IPS DF 19.7 (cell line): ENCODE measurements at regions not wholly inside any gene's neighbourhood (a gene's known extent, or its start where the extent isn't known, plus 50 kb on each side); places are given as distances from the start of the nearest gene placed in this dataset.

Source experiments
- DNase-seq: peaks from one replicate; pipeline ENCODE4 v3.0.0-alpha.2; 2013; ENCODE audit warnings: low read depth, low spot score

DNA sequence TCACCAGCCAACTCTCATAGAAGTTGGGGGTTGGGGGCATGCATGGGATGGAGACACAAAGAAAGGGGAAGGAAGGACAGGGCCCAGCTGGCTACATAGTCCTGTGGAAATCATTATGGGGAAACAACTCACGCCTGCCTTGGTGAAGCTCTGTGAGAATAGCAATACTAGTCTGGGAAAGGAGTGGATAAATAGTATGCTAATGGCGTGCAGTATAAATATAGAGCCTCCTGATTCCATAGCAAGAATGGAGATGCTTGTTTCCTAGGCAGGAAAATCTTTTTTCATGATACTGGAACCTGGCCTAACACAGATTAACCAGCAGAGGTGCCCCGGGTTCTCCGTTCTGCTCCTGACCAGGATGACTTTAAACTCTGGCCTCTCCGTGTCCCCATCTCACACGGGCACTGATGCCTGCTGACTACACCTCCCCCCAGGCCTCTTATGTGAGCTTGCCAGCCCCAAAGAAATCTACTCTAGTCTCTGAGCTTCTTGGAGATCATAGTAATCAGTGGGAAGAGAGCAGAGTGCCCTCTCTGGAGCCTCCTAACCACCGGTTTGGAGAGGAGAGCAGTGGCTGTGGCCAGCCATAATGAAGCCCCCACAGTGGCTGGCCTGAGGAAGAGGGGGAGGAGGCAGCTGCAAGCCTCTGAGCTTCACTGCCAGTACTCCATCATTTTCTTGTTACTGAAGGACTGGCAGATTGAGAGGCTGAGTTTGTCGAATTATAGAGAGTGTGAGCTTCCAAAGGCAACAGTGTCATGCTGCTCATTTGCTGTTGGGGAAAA lies 355.0 kb upstream of the SEMA6D start:
- DNase-seq, result no peak

- DNase-seq, result no peak
Measured at GRCh38 chr15:47363653-47364052, 353.7 kb upstream of the SEMA6D start.

- DNase-seq, result no peak
Measured at GRCh38 chr15:47364230-47365141, 352.8 kb upstream of the SEMA6D start.

DNA sequence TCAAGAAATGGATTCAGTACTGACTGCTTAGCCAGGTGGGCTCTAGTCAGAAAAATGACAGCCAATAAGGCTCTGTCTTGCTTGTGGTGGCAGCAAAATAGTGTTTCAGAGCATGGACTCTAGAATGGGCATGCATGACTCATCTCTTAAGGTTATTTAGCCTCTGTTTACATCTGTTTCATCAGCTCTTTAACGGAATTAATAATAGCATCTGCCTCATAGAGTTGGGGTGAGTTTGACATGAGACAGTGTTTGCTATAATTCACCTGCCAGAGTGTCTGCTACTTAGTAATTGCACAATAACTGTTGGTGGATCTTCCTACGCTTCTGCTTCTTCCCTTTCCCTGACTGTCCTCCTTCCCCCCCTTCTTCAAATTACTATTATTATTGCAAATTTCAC lies 350.4 kb upstream of the SEMA6D start:
- no peak for DNase-seq

DNA sequence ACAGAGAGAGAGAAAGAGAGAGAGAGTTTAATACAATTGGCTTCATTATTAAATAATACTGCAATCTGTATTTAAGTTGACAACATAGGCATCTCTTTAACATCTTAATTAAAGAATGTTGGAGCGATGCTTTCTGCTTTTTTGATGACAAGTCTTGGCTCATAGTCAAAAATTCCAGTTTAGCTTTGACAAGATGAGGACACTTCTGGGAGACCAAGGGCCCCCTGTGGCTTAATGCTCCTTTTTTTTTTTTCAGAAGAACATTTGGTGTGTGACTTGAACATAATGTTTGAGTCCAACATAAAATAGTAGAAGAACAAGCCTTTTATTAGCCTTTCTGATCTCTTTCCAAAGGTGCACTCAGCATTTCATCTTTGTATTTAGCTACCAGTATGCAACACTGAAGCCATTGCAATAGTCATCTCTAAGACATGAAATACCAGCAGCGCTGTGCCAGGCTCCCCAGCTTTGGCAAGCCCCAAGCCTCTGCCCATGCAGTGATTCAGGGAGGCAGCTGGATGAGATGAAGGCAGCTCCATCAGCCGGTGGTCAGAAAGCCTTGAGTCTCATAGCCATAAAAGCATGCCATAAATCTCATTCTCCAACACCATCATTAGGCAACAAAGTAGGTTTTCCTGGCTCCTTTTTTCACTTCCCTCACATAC lies 349.4 kb upstream of the SEMA6D start:
- DNase-seq, result no peak

- no peak for DNase-seq
Measured at GRCh38 chr15:47371939-47372338, 345.4 kb upstream of the SEMA6D start.

DNA sequence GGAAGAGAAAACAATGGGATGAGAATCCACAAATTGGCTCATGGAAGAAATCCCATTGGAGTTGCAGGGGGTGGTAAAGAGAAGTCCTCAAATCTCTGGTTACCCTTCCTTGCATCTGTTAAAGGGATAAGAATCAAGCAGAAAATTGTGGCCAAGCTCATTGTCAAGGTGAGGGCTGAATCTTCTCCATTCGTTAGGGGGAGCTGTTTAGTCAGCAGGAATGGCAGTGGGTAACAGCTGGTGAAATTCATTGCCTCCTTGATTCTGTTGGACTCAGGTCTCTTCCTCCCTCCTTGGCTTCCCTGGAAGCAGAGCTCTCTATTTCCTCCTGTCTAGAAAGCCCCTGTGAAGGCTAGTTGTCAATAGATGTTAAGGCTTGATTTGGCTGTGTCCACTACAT lies 343.1 kb upstream of the SEMA6D start:
- no peak for DNase-seq

- DNase-seq, result no peak
Measured at GRCh38 chr15:47376190-47376589, 341.1 kb upstream of the SEMA6D start.

- DNase-seq, result no peak
Measured at GRCh38 chr15:47377465-47377864, 339.8 kb upstream of the SEMA6D start.

- DNase-seq, result no peak
Measured at GRCh38 chr15:47378527-47378926, 338.8 kb upstream of the SEMA6D start.

- DNase-seq, result no peak
Measured at GRCh38 chr15:47383102-47383501, 334.2 kb upstream of the SEMA6D start.

GRCh38 chr15:47383801-47384200 lies 333.5 kb upstream of the SEMA6D start:
- no peak for DNase-seq

- no peak for DNase-seq
Measured at GRCh38 chr15:47384341-47384740, 333.0 kb upstream of the SEMA6D start.

- no peak for DNase-seq
Measured at GRCh38 chr15:47384776-47385175, 332.5 kb upstream of the SEMA6D start.

- DNase-seq, result no peak
Measured at GRCh38 chr15:47386459-47386858, 330.8 kb upstream of the SEMA6D start.

DNA sequence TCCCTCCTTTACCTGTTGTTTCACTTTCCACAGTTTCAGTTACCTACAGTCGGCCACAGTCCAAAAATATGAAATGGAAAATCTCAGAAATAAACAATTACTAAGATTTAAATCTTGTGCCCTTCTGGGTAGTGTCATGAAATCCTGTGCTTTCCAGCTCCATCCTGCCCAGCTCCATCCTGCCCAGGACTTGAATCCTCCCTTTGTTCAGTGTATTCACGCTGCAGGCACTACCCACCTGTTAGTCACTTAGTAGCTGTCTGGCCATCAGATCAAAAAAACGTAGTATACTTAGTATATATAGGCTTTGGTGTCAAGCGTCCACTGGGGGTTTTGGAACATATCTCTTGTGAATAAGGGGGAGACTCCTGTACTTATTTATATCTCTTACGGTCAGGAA lies 329.0 kb upstream of the SEMA6D start:
- no peak for DNase-seq

DNA sequence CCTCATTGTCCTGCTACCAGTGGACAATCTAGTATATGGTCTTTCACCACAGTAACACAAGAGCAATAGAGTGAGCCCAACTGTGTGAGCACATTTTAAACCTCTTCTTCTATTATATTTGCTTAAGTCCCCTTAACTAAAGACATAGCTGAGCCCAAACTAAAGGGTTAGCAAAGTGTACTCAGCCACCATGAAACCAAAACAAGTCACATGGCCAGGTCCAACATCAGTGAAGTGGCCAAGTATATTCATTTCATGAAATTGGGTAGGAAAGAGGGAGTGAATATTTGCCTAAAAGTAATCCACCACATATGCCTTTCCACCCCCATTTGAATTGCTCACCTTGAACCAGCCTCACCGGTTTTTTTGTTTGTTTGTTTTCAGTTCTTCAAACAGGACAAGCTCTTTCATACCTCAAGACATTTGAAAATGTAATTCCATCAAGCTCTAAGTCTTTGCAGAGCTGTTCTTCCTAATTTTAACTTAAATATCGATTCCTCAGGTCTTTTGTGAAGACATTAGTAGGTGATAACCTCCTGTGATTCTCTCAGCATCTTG lies 327.0 kb upstream of the SEMA6D start:
- DNase-seq, result no peak

DNA sequence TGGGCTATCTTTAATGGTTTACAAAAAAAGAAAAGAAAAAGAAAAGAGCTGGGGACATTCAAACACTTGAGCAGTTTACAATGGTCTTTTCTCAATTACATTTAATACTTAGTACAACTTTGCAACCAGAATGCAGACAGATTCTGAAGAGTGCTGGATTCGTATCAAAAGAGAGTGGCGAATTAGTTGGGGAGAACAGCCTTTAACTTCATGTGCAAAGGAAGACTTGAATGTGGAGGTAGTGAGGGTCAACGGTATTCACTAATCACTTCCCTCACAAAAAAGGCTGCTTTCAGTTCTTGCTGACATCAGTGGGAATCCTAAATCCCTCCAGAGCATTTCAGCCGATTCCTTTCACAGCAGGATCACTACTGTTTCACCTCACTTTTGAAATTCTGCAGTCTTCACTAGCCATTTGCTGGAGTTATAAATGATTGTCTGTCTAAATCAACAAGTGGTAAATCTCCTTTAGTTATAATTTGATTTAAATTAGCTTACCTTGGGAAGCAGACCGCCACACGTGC lies 323.0 kb upstream of the SEMA6D start:
- DNase-seq, result no peak

- DNase-seq, result no peak
Measured at GRCh38 chr15:47395076-47395475, 322.2 kb upstream of the SEMA6D start.

DNA sequence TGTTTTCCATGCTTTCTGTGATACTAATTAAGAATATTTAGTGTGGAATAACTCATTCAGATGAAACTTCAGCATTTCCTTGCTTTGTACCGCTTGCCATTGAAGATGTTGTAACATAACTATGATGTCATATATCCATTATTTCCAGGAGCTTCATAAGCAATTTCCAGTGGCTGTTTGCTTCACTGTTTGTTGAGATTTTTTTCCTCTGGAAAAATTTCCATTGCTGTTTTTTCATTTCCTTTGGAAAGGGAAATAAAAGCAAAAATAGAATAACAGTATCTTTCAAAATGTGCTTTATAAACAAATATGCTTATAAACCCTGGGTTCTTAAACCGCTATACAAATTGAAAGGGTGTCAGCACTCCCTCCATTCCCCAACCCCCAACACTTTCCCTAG lies 319.6 kb upstream of the SEMA6D start:
- DNase-seq, result no peak

DNA sequence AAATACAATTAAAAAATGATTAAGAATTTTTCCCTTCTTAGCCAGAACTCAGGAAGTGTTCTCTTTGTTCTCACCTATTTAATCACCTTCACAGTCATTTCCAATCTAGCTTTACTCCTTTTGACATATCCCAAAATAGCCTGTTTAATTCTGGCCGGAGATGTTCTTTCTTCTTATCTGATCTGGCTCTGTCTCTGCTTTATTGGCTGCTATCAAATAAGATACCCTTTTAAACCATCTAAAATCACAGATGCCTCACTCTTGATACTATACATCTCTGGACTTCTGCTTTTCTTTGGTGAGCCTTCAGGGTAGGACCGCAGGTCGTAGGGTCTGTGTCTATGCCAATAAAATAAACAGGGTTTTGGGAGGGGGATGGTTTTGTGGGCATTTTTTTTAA lies 319.2 kb upstream of the SEMA6D start:
- no peak for DNase-seq

GRCh38 chr15:47398594-47398993 lies 318.7 kb upstream of the SEMA6D start:
- no peak for DNase-seq
